GM18499 (cell line): ENCODE measurements at regions not wholly inside any gene's neighbourhood (a gene's known extent, or its start where the extent isn't known, plus 50 kb on each side); places are given as distances from the start of the nearest gene placed in this dataset.
"Not testable (repeated sequence)": the region's sequence is repeated elsewhere in the genome, so short reads cannot be mapped to it uniquely, and the experiment has no call there.

Source experiments
- ATAC-seq: cut with Tn5 transposase; IDR thresholded peaks from one replicate; pipeline ENCODE4 v1.9.1; 2021; ENCODE audit warnings: moderate number of reproducible peaks; ENCODE audit not compliant: insufficient read depth, unreplicated experiment

GRCh38 chr4:79850626-79851025, 222.4 kb downstream of the ANTXR2 start:
- ATAC-seq: no peak

GRCh38 chr4:79848329-79848728, 224.7 kb downstream of the ANTXR2 start:
- no peak for ATAC-seq

GRCh38 chr4:79847411-79847810, 225.6 kb downstream of the ANTXR2 start:
- no peak for ATAC-seq

GRCh38 chr4:79842162-79842561, 230.9 kb downstream of the ANTXR2 start:
- no peak for ATAC-seq

- no peak for ATAC-seq
Measured at GRCh38 chr4:79833857-79834256, 239.2 kb downstream of the ANTXR2 start.

- ATAC-seq: no peak
Measured at GRCh38 chr4:79831701-79832514, 241.1 kb downstream of the ANTXR2 start.

GRCh38 chr4:79831119-79831528, 241.9 kb downstream of the ANTXR2 start:
- no peak for ATAC-seq

- no peak for ATAC-seq
Measured at GRCh38 chr4:79827283-79827682, 245.7 kb downstream of the ANTXR2 start.

GRCh38 chr4:79823148-79823763, 249.8 kb downstream of the ANTXR2 start:
- no peak for ATAC-seq

- no peak for ATAC-seq
Measured at GRCh38 chr4:79820427-79820826, 252.6 kb downstream of the ANTXR2 start.

- ATAC-seq: not testable (repeated sequence)
Measured at GRCh38 chr4:79807933-79808332, 265.1 kb downstream of the ANTXR2 start.

GRCh38 chr4:79798047-79798446, 275.0 kb downstream of the ANTXR2 start:
- ATAC-seq: no peak

GRCh38 chr4:79796948-79797347, 276.1 kb downstream of the ANTXR2 start:
- no peak for ATAC-seq

- ATAC-seq: no peak
Measured at GRCh38 chr4:79788884-79789283, 284.1 kb downstream of the ANTXR2 start.

GRCh38 chr4:79780129-79780528, 292.9 kb downstream of the ANTXR2 start:
- no peak for ATAC-seq

GRCh38 chr4:79772510-79772909, 300.5 kb downstream of the ANTXR2 start:
- ATAC-seq: no peak

GRCh38 chr4:79764120-79764519, 308.9 kb downstream of the ANTXR2 start:
- ATAC-seq: no peak

GRCh38 chr4:79763486-79764075, 309.4 kb downstream of the ANTXR2 start:
- no peak for ATAC-seq

- no peak for ATAC-seq
Measured at GRCh38 chr4:79759793-79760192, 313.2 kb downstream of the ANTXR2 start.

- ATAC-seq: no peak
Measured at GRCh38 chr4:79757600-79757999, 315.4 kb downstream of the ANTXR2 start.

GRCh38 chr4:79756140-79756895, 316.7 kb downstream of the ANTXR2 start:
- ATAC-seq: no peak
